ENCODE measurements at regions not wholly inside any gene's neighbourhood (a gene's known extent, or its start where the extent isn't known, plus 50 kb on each side); places are given as distances from the start of the nearest gene placed in this dataset.

- TF ChIP-seq EZH2 (IDR thresholded peaks at IDR 0.05; ENCODE audit: borderline replicate concordance, insufficient read depth, low read length, poor library complexity, severe bottlenecking), result no peak
- no peak for TF ChIP-seq CTCF (IDR thresholded peaks at IDR 0.05; ENCODE audit: poor library complexity, severe bottlenecking)
- TF ChIP-seq TAF1 (IDR thresholded peaks at IDR 0.05; ENCODE audit: low read depth), result no peak
- TF ChIP-seq, protein P1, sequence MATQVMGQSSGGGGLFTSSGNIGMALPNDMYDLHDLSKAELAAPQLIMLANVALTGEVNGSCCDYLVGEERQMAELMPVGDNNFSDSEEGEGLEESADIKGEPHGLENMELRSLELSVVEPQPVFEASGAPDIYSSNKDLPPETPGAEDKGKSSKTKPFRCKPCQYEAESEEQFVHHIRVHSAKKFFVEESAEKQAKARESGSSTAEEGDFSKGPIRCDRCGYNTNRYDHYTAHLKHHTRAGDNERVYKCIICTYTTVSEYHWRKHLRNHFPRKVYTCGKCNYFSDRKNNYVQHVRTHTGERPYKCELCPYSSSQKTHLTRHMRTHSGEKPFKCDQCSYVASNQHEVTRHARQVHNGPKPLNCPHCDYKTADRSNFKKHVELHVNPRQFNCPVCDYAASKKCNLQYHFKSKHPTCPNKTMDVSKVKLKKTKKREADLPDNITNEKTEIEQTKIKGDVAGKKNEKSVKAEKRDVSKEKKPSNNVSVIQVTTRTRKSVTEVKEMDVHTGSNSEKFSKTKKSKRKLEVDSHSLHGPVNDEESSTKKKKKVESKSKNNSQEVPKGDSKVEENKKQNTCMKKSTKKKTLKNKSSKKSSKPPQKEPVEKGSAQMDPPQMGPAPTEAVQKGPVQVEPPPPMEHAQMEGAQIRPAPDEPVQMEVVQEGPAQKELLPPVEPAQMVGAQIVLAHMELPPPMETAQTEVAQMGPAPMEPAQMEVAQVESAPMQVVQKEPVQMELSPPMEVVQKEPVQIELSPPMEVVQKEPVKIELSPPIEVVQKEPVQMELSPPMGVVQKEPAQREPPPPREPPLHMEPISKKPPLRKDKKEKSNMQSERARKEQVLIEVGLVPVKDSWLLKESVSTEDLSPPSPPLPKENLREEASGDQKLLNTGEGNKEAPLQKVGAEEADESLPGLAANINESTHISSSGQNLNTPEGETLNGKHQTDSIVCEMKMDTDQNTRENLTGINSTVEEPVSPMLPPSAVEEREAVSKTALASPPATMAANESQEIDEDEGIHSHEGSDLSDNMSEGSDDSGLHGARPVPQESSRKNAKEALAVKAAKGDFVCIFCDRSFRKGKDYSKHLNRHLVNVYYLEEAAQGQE (IDR thresholded peaks at IDR 0.05; ENCODE audit: borderline replicate concordance), result no peak
- no peak for TF ChIP-seq RAD21 (conservative IDR thresholded peaks at IDR 0.05)
- TF ChIP-seq EP300 (conservative IDR thresholded peaks at IDR 0.05; ENCODE audit: poor library complexity, severe bottlenecking), result no peak
- no peak for TF ChIP-seq MXI1 (conservative IDR thresholded peaks at IDR 0.05; ENCODE audit: poor library complexity, severe bottlenecking)
- TF ChIP-seq POLR2AphosphoS5 (IDR thresholded peaks at IDR 0.05), result no peak
- no peak for TF ChIP-seq SMC3 (conservative IDR thresholded peaks at IDR 0.05; ENCODE audit: poor library complexity)
These were observed 420.3 kb upstream of the PDZRN3 start for GRCh38 chr3:74045000-74045399.
